K562 (cell line): ENCODE measurements at regions not wholly inside any gene's neighbourhood (a gene's known extent, or its start where the extent isn't known, plus 50 kb on each side); places are given as distances from the start of the nearest gene placed in this dataset.

Experiments
- ARHGAP35 ChIP-seq: fragments of 450-650 bp; IDR thresholded peaks from 2 replicates; pipeline ENCODE4 v1.6.1; 2018; ENCODE audit not compliant: partially characterized antibody
- EP400 ChIP-seq: fragments of 450-650 bp; IDR thresholded peaks from 2 replicates; pipeline ENCODE4 v1.6.1; 2017; ENCODE audit warnings: antibody characterized with exemption, mild to moderate bottlenecking, moderate library complexity
- MEIS2 ChIP-seq: fragments of 450-650 bp; IDR thresholded peaks from 2 replicates; pipeline ENCODE4 v1.6.1; 2014; ENCODE audit warnings: mild to moderate bottlenecking; ENCODE audit not compliant: partially characterized antibody
- POLR2A ChIP-seq: fragments of 450-650 bp; conservative IDR thresholded peaks from 2 replicates; pipeline ENCODE4 v1.6.1; 2016
- RNF2 ChIP-seq: sonication (generic); IDR thresholded peaks from 2 replicates; pipeline ENCODE4 v1.6.1; 2016
- ZC3H4 ChIP-seq: sonication (generic); formaldehyde crosslinking; IDR thresholded peaks from 2 replicates; pipeline ENCODE4 v1.9.0; 2021; ENCODE audit warnings: missing genetic modification reagents, borderline replicate concordance
- ZFP1 ChIP-seq: fragments of 450-650 bp; formaldehyde crosslinking; IDR thresholded peaks from 2 replicates; pipeline ENCODE4 v1.4.0; 2020; ENCODE audit warnings: mild to moderate bottlenecking, mixed read lengths
- TF ChIP-seq, protein P1 (sequence below), 2 experiments: fragments of 450-650 bp; conservative IDR thresholded peaks; 2 replicates each; pipeline ENCODE4 v1.6.1; 2017; ENCODE audit warnings: mild to moderate bottlenecking in 2 of 2, moderate library complexity in 2 of 2
- TF ChIP-seq, protein P2 (sequence below), 3 experiments: IDR thresholded peaks in 2 of 3; conservative IDR thresholded peaks in 1 of 3; 2 replicates each; pipeline ENCODE4 v1.5.1; 2011 to 2012; ENCODE audit warnings: low read length in 3 of 3, mild to moderate bottlenecking in 3 of 3, control low read depth in 2 of 3, improper control_type of control experiment in 1 of 3, inconsistent platforms in 1 of 3, low read depth in 1 of 3, mixed read lengths in 1 of 3, moderate library complexity in 1 of 3; ENCODE audit not compliant: insufficient read depth in 2 of 3
- TF ChIP-seq, protein P3 (sequence below): sonication (generic); formaldehyde crosslinking; IDR thresholded peaks from 2 replicates; pipeline ENCODE4 v1.9.0; 2022; ENCODE audit warnings: mild to moderate bottlenecking, missing genetic modification reagents
- TF ChIP-seq, protein P4 (sequence below): sonication (generic); formaldehyde crosslinking; IDR thresholded peaks from 2 replicates; pipeline ENCODE4 v1.8.0; 2023; ENCODE audit warnings: mild to moderate bottlenecking, missing genetic modification reagents
- TF ChIP-seq, protein P5 (sequence below): fragments of 250-450 bp; sonication (Bioruptor Pico); IDR thresholded peaks from 2 replicates; pipeline ENCODE4 v1.4.0; 2020
- TF ChIP-seq, protein P6 (sequence below): sonication (generic); formaldehyde crosslinking; IDR thresholded peaks from 2 replicates; pipeline ENCODE4 v1.9.0; 2022; ENCODE audit warnings: mild to moderate bottlenecking, missing genetic modification reagents

DNA sequence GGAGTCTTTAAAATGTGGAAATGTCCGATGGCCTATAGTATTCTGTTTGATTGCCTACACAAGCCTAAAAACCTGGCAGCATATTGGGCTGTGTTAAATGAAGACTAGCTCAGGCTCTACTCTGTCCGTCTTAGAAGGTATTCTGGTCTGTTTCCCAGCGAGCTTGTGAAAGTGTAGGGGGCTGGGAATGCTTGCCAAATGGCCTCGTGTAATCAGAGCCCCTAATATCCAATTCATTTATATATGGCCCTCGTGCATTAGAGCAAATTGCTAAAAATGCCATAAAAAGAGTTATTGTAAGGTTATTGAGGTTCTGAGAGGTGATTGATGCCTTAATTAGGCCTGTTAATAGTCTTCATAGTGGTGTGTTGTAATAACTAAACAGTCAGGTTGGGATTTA is 1500.4 kb downstream of the DPP10 start:
- TF ChIP-seq, protein P1, sequence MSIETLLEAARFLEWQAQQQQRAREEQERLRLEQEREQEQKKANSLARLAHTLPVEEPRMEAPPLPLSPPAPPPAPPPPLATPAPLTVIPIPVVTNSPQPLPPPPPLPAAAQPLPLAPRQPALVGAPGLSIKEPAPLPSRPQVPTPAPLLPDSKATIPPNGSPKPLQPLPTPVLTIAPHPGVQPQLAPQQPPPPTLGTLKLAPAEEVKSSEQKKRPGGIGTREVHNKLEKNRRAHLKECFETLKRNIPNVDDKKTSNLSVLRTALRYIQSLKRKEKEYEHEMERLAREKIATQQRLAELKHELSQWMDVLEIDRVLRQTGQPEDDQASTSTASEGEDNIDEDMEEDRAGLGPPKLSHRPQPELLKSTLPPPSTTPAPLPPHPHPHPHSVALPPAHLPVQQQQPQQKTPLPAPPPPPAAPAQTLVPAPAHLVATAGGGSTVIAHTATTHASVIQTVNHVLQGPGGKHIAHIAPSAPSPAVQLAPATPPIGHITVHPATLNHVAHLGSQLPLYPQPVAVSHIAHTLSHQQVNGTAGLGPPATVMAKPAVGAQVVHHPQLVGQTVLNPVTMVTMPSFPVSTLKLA (conservative IDR thresholded peaks at IDR 0.05) = no peak
- TF ChIP-seq, protein P2, sequence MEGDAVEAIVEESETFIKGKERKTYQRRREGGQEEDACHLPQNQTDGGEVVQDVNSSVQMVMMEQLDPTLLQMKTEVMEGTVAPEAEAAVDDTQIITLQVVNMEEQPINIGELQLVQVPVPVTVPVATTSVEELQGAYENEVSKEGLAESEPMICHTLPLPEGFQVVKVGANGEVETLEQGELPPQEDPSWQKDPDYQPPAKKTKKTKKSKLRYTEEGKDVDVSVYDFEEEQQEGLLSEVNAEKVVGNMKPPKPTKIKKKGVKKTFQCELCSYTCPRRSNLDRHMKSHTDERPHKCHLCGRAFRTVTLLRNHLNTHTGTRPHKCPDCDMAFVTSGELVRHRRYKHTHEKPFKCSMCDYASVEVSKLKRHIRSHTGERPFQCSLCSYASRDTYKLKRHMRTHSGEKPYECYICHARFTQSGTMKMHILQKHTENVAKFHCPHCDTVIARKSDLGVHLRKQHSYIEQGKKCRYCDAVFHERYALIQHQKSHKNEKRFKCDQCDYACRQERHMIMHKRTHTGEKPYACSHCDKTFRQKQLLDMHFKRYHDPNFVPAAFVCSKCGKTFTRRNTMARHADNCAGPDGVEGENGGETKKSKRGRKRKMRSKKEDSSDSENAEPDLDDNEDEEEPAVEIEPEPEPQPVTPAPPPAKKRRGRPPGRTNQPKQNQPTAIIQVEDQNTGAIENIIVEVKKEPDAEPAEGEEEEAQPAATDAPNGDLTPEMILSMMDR (IDR thresholded peaks at IDR 0.05 in 2 of 3, conservative IDR thresholded peaks at IDR 0.05 in 1 of 3; ENCODE audit: insufficient read depth in 2 of 3, low read depth in 1 of 3, low read length in 3 of 3) = no peak
- no peak for TF ChIP-seq ZC3H4
- TF ChIP-seq RNF2 = no peak
- no peak for TF ChIP-seq MEIS2
- TF ChIP-seq POLR2A = no peak
- TF ChIP-seq, protein P3, sequence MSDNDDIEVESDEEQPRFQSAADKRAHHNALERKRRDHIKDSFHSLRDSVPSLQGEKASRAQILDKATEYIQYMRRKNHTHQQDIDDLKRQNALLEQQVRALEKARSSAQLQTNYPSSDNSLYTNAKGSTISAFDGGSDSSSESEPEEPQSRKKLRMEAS (CRISPR knock-in tag) = no peak
- TF ChIP-seq ARHGAP35 = no peak
- no peak for TF ChIP-seq EP400
- TF ChIP-seq ZFP1 (CRISPR knock-in tag) = no peak
- TF ChIP-seq, protein P4, sequence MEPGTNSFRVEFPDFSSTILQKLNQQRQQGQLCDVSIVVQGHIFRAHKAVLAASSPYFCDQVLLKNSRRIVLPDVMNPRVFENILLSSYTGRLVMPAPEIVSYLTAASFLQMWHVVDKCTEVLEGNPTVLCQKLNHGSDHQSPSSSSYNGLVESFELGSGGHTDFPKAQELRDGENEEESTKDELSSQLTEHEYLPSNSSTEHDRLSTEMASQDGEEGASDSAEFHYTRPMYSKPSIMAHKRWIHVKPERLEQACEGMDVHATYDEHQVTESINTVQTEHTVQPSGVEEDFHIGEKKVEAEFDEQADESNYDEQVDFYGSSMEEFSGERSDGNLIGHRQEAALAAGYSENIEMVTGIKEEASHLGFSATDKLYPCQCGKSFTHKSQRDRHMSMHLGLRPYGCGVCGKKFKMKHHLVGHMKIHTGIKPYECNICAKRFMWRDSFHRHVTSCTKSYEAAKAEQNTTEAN (CRISPR knock-in tag) = no peak
- TF ChIP-seq, protein P5, sequence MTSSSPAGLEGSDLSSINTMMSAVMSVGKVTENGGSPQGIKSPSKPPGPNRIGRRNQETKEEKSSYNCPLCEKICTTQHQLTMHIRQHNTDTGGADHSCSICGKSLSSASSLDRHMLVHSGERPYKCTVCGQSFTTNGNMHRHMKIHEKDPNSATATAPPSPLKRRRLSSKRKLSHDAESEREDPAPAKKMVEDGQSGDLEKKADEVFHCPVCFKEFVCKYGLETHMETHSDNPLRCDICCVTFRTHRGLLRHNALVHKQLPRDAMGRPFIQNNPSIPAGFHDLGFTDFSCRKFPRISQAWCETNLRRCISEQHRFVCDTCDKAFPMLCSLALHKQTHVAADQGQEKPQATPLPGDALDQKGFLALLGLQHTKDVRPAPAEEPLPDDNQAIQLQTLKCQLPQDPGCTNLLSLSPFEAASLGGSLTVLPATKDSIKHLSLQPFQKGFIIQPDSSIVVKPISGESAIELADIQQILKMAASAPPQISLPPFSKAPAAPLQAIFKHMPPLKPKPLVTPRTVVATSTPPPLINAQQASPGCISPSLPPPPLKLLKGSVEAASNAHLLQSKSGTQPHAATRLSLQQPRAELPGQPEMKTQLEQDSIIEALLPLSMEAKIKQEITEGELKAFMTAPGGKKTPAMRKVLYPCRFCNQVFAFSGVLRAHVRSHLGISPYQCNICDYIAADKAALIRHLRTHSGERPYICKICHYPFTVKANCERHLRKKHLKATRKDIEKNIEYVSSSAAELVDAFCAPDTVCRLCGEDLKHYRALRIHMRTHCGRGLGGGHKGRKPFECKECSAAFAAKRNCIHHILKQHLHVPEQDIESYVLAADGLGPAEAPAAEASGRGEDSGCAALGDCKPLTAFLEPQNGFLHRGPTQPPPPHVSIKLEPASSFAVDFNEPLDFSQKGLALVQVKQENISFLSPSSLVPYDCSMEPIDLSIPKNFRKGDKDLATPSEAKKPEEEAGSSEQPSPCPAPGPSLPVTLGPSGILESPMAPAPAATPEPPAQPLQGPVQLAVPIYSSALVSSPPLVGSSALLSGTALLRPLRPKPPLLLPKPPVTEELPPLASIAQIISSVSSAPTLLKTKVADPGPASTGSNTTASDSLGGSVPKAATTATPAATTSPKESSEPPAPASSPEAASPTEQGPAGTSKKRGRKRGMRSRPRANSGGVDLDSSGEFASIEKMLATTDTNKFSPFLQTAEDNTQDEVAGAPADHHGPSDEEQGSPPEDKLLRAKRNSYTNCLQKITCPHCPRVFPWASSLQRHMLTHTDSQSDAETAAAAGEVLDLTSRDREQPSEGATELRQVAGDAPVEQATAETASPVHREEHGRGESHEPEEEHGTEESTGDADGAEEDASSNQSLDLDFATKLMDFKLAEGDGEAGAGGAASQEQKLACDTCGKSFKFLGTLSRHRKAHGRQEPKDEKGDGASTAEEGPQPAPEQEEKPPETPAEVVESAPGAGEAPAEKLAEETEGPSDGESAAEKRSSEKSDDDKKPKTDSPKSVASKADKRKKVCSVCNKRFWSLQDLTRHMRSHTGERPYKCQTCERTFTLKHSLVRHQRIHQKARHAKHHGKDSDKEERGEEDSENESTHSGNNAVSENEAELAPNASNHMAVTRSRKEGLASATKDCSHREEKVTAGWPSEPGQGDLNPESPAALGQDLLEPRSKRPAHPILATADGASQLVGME (CRISPR knock-in tag) = no peak
- TF ChIP-seq, protein P6, sequence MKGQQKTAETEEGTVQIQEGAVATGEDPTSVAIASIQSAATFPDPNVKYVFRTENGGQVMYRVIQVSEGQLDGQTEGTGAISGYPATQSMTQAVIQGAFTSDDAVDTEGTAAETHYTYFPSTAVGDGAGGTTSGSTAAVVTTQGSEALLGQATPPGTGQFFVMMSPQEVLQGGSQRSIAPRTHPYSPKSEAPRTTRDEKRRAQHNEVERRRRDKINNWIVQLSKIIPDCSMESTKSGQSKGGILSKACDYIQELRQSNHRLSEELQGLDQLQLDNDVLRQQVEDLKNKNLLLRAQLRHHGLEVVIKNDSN (CRISPR knock-in tag) = no peak
